K562 (cell line): ENCODE measurements at regions not wholly inside any gene's neighbourhood (a gene's known extent, or its start where the extent isn't known, plus 50 kb on each side); places are given as distances from the start of the nearest gene placed in this dataset.

Source experiments
- CHD1 ChIP-seq: fragments of 200-600 bp; sonication (generic); IDR thresholded peaks from one replicate; pipeline ENCODE4 v1.6.1; 2012; ENCODE audit warnings: mild to moderate bottlenecking, moderate library complexity, low read length, inconsistent platforms
- CTCF ChIP-seq, 3 experiments: IDR thresholded peaks in 2 of 3; conservative IDR thresholded peaks in 1 of 3; 2 replicates each; pipeline ENCODE4 v1.5.1; 2011 to 2012; ENCODE audit warnings: low read length in 3 of 3, mild to moderate bottlenecking in 3 of 3, control low read depth in 2 of 3, improper control_type of control experiment in 1 of 3, inconsistent platforms in 1 of 3, low read depth in 1 of 3, mixed read lengths in 1 of 3, moderate library complexity in 1 of 3; ENCODE audit not compliant: insufficient read depth in 2 of 3
- HDAC2 ChIP-seq: fragments of 450-650 bp; IDR thresholded peaks from 2 replicates; pipeline ENCODE4 v1.6.1; 2016; ENCODE audit warnings: mild to moderate bottlenecking
- HEY1 ChIP-seq: fragments of 250-450 bp; sonication (Bioruptor Pico); IDR thresholded peaks from 2 replicates; pipeline ENCODE4 v1.5.0; 2020; ENCODE audit warnings: mild to moderate bottlenecking, moderate library complexity, borderline replicate concordance
- MED1 ChIP-seq: sonication (generic); formaldehyde crosslinking; IDR thresholded peaks from 2 replicates; pipeline ENCODE4 v1.8.1; 2023; ENCODE audit warnings: missing genetic modification reagents, borderline replicate concordance
- NFE2L1 ChIP-seq: fragments of 450-650 bp; IDR thresholded peaks from 2 replicates; pipeline ENCODE4 v1.6.1; 2016; ENCODE audit warnings: missing genetic modification characterization, low read depth, mild to moderate bottlenecking, missing compliant biosample characterization, moderate library complexity, borderline replicate concordance
- PHF21A ChIP-seq: fragments of 450-650 bp; IDR thresholded peaks from 2 replicates; pipeline ENCODE4 v1.6.1; 2017; ENCODE audit warnings: low read depth, borderline replicate concordance
- RBM22 ChIP-seq: fragments of 200-400 bp; formaldehyde crosslinking; IDR thresholded peaks from 2 replicates; pipeline ENCODE4 v1.6.1; 2018; ENCODE audit warnings: low read length, low read depth; ENCODE audit not compliant: poor library complexity, severe bottlenecking
- RFX5 ChIP-seq: IDR thresholded peaks from 2 replicates; pipeline ENCODE4 v1.6.1; 2011; ENCODE audit warnings: low read depth, mild to moderate bottlenecking, improper control_type of control experiment, low read length
- SMAD1 ChIP-seq: fragments of 150-350 bp; IDR thresholded peaks from 2 replicates; pipeline ENCODE4 v1.6.1; 2014; ENCODE audit warnings: low read length, low read depth; ENCODE audit not compliant: partially characterized antibody
- SP2 ChIP-seq: IDR thresholded peaks from 2 replicates; pipeline ENCODE4 v1.6.1; 2011; ENCODE audit warnings: mild to moderate bottlenecking, low read depth, low read length, moderate library complexity; ENCODE audit not compliant: poor library complexity, severe bottlenecking; ENCODE audit errors: extremely low read depth

- TF ChIP-seq SMAD1: no peak
- no peak for TF ChIP-seq CTCF (IDR thresholded peaks at IDR 0.05 in 2 of 3, conservative IDR thresholded peaks at IDR 0.05 in 1 of 3; ENCODE audit: insufficient read depth in 2 of 3, low read depth in 1 of 3, low read length in 3 of 3)
- no peak for TF ChIP-seq PHF21A
- no peak for TF ChIP-seq SP2
- no peak for TF ChIP-seq CHD1
- TF ChIP-seq MED1 (CRISPR knock-in tag): no peak
- no peak for TF ChIP-seq RBM22
- no peak for TF ChIP-seq RFX5
- TF ChIP-seq HEY1 (CRISPR knock-in tag): no peak
- TF ChIP-seq HDAC2: no peak
- TF ChIP-seq NFE2L1 (tag): no peak
These were observed 115.8 kb upstream of the FAM78B start for GRCh38 chr1:166282391-166283137.
